ENCODE measurements at regions not wholly inside any gene's neighbourhood (a gene's known extent, or its start where the extent isn't known, plus 50 kb on each side); places are given as distances from the start of the nearest gene placed in this dataset.
"Not testable (repeated sequence)": the region's sequence is repeated elsewhere in the genome, so short reads cannot be mapped to it uniquely, and the experiment has no call there.

- no peak for TF ChIP-seq CTCF (IDR thresholded peaks at IDR 0.05; ENCODE audit: poor library complexity, severe bottlenecking)
- no peaks in the 10 kb centered on the region for H3K4me1 ChIP-seq (ENCODE audit: insufficient read depth, poor library complexity, severe bottlenecking)
- H3K27ac ChIP-seq (ENCODE audit: poor library complexity, severe bottlenecking): no peak overlapping the region
- no peaks in the 10 kb centered on the region for H3K9me3 ChIP-seq (ENCODE audit: severe bottlenecking)
- H3K27me3 ChIP-seq (ENCODE audit: insufficient read depth, poor library complexity, severe bottlenecking): no peaks in the 10 kb centered on the region
- H3K36me3 ChIP-seq (ENCODE audit: low read depth): no peaks in the 10 kb centered on the region
- no peak for DNase-seq (ENCODE audit: low spot score)
- ATAC-seq (ENCODE audit: low read depth): no peak
- no peak overlapping the region for H3K4me3 ChIP-seq (ENCODE audit: severe bottlenecking)
Measured at GRCh38 chr1:221251580-221251979, 372.3 kb downstream of the HLX start.

DNA sequence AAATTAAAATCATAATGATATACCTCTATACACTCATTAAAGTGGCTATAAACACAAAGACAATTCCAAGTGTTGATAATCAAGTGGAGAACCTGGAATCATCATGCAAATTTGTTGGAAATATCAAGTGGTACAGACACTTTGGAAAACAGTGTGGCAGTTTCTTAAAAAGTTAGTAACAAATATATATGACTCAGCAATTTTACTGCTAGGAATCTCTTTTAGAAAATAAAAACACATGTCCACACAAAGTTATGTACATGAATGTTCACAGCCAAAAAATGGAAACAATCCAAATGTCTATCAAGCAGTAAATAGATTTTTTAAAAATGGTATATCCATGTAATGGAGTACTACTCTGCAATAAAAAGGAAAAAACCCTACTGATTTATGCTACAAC lies 375.6 kb downstream of the HLX start:
- Histone ChIP-seq H3K9me3 (ENCODE audit: severe bottlenecking) (no peaks in the 10 kb centered on the region), H3K36me3 (ENCODE audit: low read depth) (no peaks in the 10 kb centered on the region), H3K4me1 (ENCODE audit: insufficient read depth, poor library complexity, severe bottlenecking) (no peaks in the 10 kb centered on the region), H3K27ac (ENCODE audit: poor library complexity, severe bottlenecking) (no peak overlapping the region), H3K4me3 (ENCODE audit: severe bottlenecking) (no peak overlapping the region), H3K27me3 (ENCODE audit: insufficient read depth, poor library complexity, severe bottlenecking) (no peaks in the 10 kb centered on the region)
- no peak for ATAC-seq (ENCODE audit: low read depth)
- TF ChIP-seq CTCF (IDR thresholded peaks at IDR 0.05; ENCODE audit: poor library complexity, severe bottlenecking): no peak
- DNase-seq (ENCODE audit: low spot score): no peak

GRCh38 chr1:221256773-221257172 lies 377.5 kb downstream of the HLX start:
- H3K36me3 ChIP-seq (ENCODE audit: low read depth): no peaks in the 10 kb centered on the region
- H3K4me1 ChIP-seq (ENCODE audit: insufficient read depth, poor library complexity, severe bottlenecking): no peaks in the 10 kb centered on the region
- no peaks in the 10 kb centered on the region for H3K9me3 ChIP-seq (ENCODE audit: severe bottlenecking)
- no peak for TF ChIP-seq CTCF (IDR thresholded peaks at IDR 0.05; ENCODE audit: poor library complexity, severe bottlenecking)
- H3K4me3 ChIP-seq (ENCODE audit: severe bottlenecking): no peak overlapping the region
- H3K27me3 ChIP-seq (ENCODE audit: insufficient read depth, poor library complexity, severe bottlenecking): no peaks in the 10 kb centered on the region
- no peak overlapping the region for H3K27ac ChIP-seq (ENCODE audit: poor library complexity, severe bottlenecking)
- no peak for DNase-seq (ENCODE audit: low spot score)
- no peak for ATAC-seq (ENCODE audit: low read depth)

- ATAC-seq (ENCODE audit: low read depth); H3K36me3 ChIP-seq (ENCODE audit: low read depth); DNase-seq (ENCODE audit: low spot score); H3K4me1 ChIP-seq (ENCODE audit: insufficient read depth, poor library complexity, severe bottlenecking); H3K4me3 ChIP-seq (ENCODE audit: severe bottlenecking); H3K9me3 ChIP-seq (ENCODE audit: severe bottlenecking); H3K27ac ChIP-seq (ENCODE audit: poor library complexity, severe bottlenecking); H3K27me3 ChIP-seq (ENCODE audit: insufficient read depth, poor library complexity, severe bottlenecking): not testable (repeated sequence)
Measured at GRCh38 chr1:221257548-221257947, 378.3 kb downstream of the HLX start.

- not testable (repeated sequence) for H3K27ac ChIP-seq (ENCODE audit: poor library complexity, severe bottlenecking); H3K36me3 ChIP-seq (ENCODE audit: low read depth); H3K27me3 ChIP-seq (ENCODE audit: insufficient read depth, poor library complexity, severe bottlenecking); H3K9me3 ChIP-seq (ENCODE audit: severe bottlenecking); H3K4me3 ChIP-seq (ENCODE audit: severe bottlenecking); ATAC-seq (ENCODE audit: low read depth); H3K4me1 ChIP-seq (ENCODE audit: insufficient read depth, poor library complexity, severe bottlenecking); DNase-seq (ENCODE audit: low spot score)
Measured at GRCh38 chr1:221262677-221263076, 383.4 kb downstream of the HLX start.

GRCh38 chr1:221263831-221264767 lies 384.9 kb downstream of the HLX start:
- Histone ChIP-seq H3K27me3 (ENCODE audit: insufficient read depth, poor library complexity, severe bottlenecking) (no peaks in the 10 kb centered on the region), H3K9me3 (ENCODE audit: severe bottlenecking) (no peaks in the 10 kb centered on the region), H3K36me3 (ENCODE audit: low read depth) (no peaks in the 10 kb centered on the region), H3K4me3 (ENCODE audit: severe bottlenecking) (no peak overlapping the region), H3K27ac (ENCODE audit: poor library complexity, severe bottlenecking) (no peak overlapping the region), H3K4me1 (ENCODE audit: insufficient read depth, poor library complexity, severe bottlenecking) (no peaks in the 10 kb centered on the region)
- DNase-seq (ENCODE audit: low spot score) (no peak), ATAC-seq (ENCODE audit: low read depth) (no peak)
- TF ChIP-seq CTCF (IDR thresholded peaks at IDR 0.05; ENCODE audit: poor library complexity, severe bottlenecking): peak; percentile 13

All from RWPE2 (cell line).